Epithelial cell of prostate (primary cell): ENCODE measurements at regions not wholly inside any gene's neighbourhood (a gene's known extent, or its start where the extent isn't known, plus 50 kb on each side); places are given as distances from the start of the nearest gene placed in this dataset.

Source experiments
- DNase-seq: peaks from one replicate; pipeline ENCODE4 v3.0.0-alpha.2; 2011; ENCODE audit warnings: low read depth, low spot score
- H3K27ac ChIP-seq: fragments of 450-650 bp; 2 replicates; pipeline ENCODE4 v1.5.1; 2017; ENCODE audit warnings: mild to moderate bottlenecking

GRCh38 chr6:137683916-137684315, 183.1 kb upstream of the TNFAIP3 start:
- H3K27ac ChIP-seq, result no peak overlapping the region
- DNase-seq, result no peak

- DNase-seq, result no peak
- no peak overlapping the region for H3K27ac ChIP-seq
Measured at GRCh38 chr6:137685798-137686375, 181.2 kb upstream of the TNFAIP3 start.

- no peak for DNase-seq
- no peak overlapping the region for H3K27ac ChIP-seq
Measured at GRCh38 chr6:137687818-137688217, 179.2 kb upstream of the TNFAIP3 start.

DNA sequence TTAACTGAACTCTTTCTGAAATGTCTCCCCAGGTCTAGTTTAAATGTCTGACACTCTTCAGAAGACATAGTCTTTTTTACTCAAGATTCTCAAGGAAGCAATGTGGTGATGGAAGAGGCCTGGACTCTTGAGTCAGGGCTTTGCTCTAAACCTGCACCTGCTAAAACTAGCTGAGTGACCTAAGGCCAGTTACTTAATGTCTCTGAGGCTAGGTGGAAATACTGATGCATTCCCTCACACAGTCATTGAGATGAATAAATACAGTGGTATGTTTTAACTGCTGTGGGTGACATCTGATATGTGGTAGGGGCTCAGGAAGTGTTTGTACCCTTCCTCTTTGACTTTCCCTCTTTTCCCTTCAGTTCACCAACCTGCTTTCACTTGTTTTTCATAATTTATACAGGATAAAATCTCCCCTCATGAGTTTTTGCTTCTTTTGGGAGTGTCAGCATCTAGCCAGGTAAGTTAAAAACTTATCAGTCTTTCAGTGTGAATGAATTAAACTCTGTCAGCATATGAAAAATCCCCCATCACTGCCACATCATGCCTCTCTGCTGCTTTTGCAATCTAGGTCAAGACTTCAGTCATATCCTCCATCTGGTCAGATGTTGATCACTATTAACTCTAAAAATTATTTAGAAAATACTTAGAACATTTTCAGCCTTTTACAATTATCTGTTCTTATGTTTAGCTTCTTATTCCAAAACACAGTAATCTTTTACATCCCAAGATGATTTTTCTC, 178.7 kb upstream of the TNFAIP3 start:
- H3K27ac ChIP-seq, result no peak overlapping the region
- DNase-seq, result no peak

- DNase-seq, result no peak
- H3K27ac ChIP-seq, result no peak overlapping the region
Measured at GRCh38 chr6:137689377-137689776, 177.7 kb upstream of the TNFAIP3 start.

DNA sequence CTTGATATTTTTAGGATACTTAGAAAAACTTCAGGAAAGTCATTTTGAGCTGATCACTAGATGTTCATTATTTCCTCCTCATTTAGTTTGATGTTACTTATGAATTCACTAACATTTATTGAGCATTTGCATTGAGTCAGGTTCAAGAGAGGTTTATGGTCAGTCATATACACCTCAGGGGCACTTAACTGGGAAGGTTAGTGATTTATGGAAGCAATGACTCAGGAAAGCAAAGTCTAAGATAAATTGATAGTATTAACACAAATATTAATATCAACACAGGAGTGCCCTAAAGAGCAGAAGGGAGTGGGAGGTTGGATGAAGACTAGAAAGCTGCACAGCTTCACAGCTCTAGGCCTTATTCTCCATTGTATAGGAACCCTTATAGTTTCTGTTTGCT, 177.0 kb upstream of the TNFAIP3 start:
- no peak for DNase-seq
- no peak overlapping the region for H3K27ac ChIP-seq

- H3K27ac ChIP-seq, result no peak overlapping the region
- DNase-seq, result no peak
Measured at GRCh38 chr6:137690721-137691120, 176.3 kb upstream of the TNFAIP3 start.

DNA sequence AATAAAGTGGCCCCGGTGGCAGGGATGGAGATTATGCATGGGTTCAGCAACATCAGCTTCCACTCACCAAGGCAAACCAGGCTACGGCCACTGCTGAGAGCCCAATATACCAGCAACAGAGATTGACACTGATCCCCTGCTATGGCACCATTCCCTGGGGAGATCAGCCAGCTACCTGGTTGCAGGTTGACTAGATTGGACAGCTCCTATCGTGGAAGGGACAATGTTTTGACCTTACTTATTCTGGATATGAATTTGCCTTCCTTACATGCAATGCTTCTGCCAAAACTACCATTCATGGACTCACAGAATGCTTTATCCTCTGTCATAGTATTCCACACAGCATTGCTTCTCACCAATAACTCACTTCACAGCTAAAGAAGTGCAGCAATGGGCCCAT, 174.8 kb upstream of the TNFAIP3 start:
- no peak for DNase-seq
- no peak overlapping the region for H3K27ac ChIP-seq

DNA sequence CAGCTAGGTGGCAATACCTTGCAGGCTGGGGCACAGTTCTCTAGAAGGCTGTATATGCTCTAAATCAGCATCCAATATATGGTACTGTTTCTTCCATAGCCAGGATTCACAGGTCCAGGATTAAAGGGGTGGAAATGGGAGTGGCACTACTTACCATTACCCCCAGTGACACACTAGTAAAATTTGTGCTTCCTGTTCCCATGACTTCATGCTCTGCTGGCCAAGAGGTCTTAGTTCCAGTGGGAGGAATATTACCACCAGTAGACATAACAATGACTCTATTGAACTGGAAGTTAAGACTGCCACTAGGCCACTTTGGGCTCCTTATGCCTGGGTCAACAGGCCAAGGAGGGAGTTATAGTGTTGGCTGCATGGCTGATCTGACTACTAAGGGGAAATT, 174.3 kb upstream of the TNFAIP3 start:
- peak overlapping the region; percentile 20 for H3K27ac ChIP-seq
- no peak for DNase-seq

DNA sequence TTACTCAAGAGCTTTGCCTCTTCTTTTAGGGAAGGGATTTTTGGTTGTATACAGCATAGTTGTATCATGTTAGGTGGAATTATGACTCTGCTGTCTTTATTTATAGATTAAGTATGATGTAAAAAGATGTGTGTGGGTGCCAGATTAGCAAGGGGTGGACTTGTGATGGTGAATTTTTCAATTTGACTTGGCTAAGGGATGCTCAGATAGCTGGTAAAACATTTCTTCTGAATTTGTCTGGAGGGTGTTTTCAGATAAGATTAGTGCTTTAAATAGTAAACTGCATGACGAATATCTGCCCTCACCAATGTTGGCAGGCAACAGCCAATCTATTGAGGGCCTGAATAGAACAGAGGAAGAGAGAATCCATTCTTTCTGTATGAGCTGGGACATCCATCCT, 173.3 kb upstream of the TNFAIP3 start:
- H3K27ac ChIP-seq, result no peak overlapping the region
- DNase-seq, result no peak

DNA sequence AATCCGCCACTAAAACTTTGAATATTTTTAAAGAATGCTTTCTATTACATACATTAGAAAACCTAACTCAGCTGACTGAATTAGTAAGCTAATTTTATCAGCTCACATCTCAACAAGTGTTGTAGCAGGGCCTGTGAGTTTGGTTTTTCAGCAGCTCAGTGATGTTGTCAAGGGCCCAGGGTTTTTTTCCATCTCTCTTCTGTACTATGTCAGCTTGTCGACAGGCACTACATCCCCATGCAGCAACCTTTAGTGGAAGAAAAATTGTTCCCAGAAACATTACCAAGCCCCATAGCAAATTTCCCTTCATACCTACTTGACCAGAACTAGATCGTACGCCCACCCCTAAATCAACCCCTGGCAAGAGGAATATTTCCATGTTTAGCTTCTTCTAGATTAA, 170.3 kb upstream of the TNFAIP3 start:
- no peak for DNase-seq
- no peak overlapping the region for H3K27ac ChIP-seq

DNA sequence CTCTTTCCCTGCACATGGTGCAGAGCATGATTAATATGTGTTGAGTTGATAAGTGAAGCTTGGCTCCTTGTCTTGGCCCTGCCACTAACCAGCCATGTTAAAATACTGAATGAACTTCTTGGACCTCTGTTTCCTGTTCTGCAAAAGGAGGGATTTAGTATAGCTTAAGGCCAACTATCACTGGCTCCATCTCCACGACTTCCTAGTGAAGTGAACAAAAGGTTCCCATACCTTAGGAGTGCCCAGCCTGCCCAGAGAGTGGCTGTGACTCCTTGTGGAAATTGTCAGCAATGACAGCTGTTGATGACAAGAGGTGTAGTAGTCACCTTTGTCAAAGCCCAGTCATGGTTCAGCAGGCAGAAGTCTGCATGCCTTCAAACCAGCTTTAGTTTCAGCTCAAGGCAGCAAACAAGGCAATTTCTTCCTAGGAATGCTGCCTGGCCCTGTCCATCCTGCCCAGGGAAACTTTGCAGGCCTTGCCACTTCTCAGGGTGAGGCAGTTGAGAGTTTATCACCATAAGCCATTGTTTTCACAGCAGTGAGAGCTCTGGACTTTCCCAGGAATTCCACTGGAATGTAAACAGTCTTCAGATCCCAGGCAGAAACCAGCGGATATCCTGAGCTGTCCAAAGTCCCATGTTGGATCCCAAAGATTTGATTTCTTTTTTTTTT, 169.7 kb upstream of the TNFAIP3 start:
- peak overlapping the region; percentile 28 for H3K27ac ChIP-seq
- no peak for DNase-seq

DNA sequence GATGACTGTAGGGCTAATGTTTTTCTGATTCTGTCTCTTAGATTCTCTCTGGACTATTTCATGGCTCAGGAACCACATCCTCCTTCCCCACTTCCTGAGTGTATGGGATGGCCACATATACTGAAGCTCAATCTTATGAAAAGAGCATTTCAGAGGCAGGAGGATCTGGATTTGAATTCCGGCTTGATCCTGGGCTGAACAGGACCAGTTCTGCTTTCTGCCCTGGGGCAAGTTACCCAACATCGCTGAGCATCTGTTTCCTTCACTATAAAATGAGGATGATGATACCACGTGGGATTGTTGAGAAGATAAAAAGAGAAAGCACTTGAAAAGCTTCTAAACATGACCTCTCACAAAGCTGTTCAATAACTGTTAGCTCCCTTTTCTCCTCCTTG, 168.4 kb upstream of the TNFAIP3 start:
- H3K27ac ChIP-seq, result peak overlapping the region; percentile 45
- DNase-seq, result no peak

DNA sequence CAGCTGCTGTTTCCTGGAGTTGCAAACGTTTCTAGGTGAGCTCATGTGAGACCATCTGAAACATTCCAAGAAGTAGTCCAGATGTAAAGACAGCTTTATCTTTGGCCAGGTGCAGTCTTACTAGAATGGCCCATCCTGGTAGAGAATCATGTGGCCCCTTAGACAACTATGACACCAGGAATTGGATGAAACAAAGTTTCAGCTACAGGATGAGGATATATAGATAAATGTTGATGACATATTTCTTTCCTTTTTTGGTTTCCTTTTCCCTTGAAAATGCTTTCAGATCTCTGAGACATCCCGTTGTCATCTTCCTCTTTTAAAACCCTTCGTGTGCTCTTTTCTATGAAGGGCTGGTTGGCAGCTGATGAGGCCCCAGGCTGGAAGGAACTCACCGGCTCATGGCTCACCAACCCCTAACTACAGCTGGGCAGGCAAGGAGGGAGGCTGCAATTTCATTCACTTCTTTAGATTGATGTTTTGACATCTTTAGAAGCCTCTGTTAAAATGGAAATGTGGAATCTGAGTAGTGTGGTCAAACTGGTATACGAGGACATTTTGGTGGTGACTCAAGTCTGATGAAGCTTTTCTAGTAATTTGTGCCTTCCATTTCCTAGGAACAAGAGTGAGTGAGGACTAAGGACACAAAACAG, 167.9 kb upstream of the TNFAIP3 start:
- H3K27ac ChIP-seq, result peak overlapping the region; percentile 45
- DNase-seq, result no peak

- no peak overlapping the region for H3K27ac ChIP-seq
- no peak for DNase-seq
Measured at GRCh38 chr6:137700161-137700560, 166.9 kb upstream of the TNFAIP3 start.

GRCh38 chr6:137700751-137701477, 166.1 kb upstream of the TNFAIP3 start:
- no peak for DNase-seq

GRCh38 chr6:137701942-137702341, 165.1 kb upstream of the TNFAIP3 start:
- no peak for DNase-seq

More at GRCh38 chr6:137700751-137701477, 166.1 kb upstream of the TNFAIP3 start:
- H3K27ac ChIP-seq, result no peak overlapping the region

GRCh38 chr6:137702791-137703424, 164.2 kb upstream of the TNFAIP3 start:
- H3K27ac ChIP-seq, result no peak overlapping the region
- DNase-seq, result no peak

More at GRCh38 chr6:137701942-137702341, 165.1 kb upstream of the TNFAIP3 start:
- no peak overlapping the region for H3K27ac ChIP-seq

DNA sequence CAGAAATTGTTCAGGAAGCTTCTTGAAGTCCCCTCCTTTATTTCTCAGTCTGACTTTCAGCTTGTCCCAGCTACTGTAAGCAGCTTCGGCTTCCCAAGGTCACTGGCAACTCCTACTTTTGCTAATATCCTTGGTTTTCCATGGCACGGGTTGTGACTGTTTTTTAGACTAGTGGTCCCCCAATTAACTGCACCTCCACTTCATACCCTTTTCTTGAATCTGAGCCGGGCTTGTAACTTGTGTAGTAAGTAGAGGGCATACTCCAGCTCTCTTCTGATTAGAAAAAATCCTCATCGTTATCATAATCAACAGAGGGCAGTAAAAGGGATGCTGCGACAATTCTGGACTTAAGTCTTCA, 162.3 kb upstream of the TNFAIP3 start:
- H3K27ac ChIP-seq, result no peak overlapping the region

More for the DNA sequence above, 162.3 kb upstream of the TNFAIP3 start:
- DNase-seq, result no peak
